ENCODE measurements at regions not wholly inside any gene's neighbourhood (a gene's known extent, or its start where the extent isn't known, plus 50 kb on each side); places are given as distances from the start of the nearest gene placed in this dataset.
"Not testable (repeated sequence)": the region's sequence is repeated elsewhere in the genome, so short reads cannot be mapped to it uniquely, and the experiment has no call there.

GRCh38 chr7:111653846-111654245 is 91.6 kb upstream of the IMMP2L start:
- no peaks in the 10 kb centered on the region for H3K4me1 ChIP-seq (ENCODE audit: control insufficient read depth, low read depth, low read length)
- H3K9me3 ChIP-seq (ENCODE audit: control insufficient read depth, low read depth, low read length): no peaks in the 10 kb centered on the region
- no peaks in the 10 kb centered on the region for H3K27me3 ChIP-seq (ENCODE audit: control insufficient read depth, insufficient read depth, low read length)
- H3K36me3 ChIP-seq (ENCODE audit: control insufficient read depth, low read depth, low read length): no peaks in the 10 kb centered on the region
- H3K9ac ChIP-seq (ENCODE audit: low read length): no peak overlapping the region
- H3K4me3 ChIP-seq (ENCODE audit: low read length): no peak overlapping the region
- no peak overlapping the region for H3K27ac ChIP-seq (ENCODE audit: low read length)

GRCh38 chr7:111650456-111650999 is 88.2 kb upstream of the IMMP2L start:
- Histone ChIP-seq H3K27ac (ENCODE audit: low read length) (no peak overlapping the region), H3K36me3 (ENCODE audit: control insufficient read depth, low read depth, low read length) (no peaks in the 10 kb centered on the region), H3K4me3 (ENCODE audit: low read length) (no peak overlapping the region), H3K9ac (ENCODE audit: low read length) (no peak overlapping the region), H3K27me3 (ENCODE audit: control insufficient read depth, insufficient read depth, low read length) (no peaks in the 10 kb centered on the region), H3K9me3 (ENCODE audit: control insufficient read depth, low read depth, low read length) (no peaks in the 10 kb centered on the region), H3K4me1 (ENCODE audit: control insufficient read depth, low read depth, low read length) (no peaks in the 10 kb centered on the region)

- Histone ChIP-seq H3K9me3 (ENCODE audit: control insufficient read depth, low read depth, low read length) (no peaks in the 10 kb centered on the region), H3K27ac (ENCODE audit: low read length) (no peak overlapping the region), H3K4me3 (ENCODE audit: low read length) (no peak overlapping the region), H3K36me3 (ENCODE audit: control insufficient read depth, low read depth, low read length) (no peaks in the 10 kb centered on the region), H3K9ac (ENCODE audit: low read length) (no peak overlapping the region), H3K4me1 (ENCODE audit: control insufficient read depth, low read depth, low read length) (no peaks in the 10 kb centered on the region), H3K27me3 (ENCODE audit: control insufficient read depth, insufficient read depth, low read length) (no peaks in the 10 kb centered on the region)
Measured at GRCh38 chr7:111647881-111648280, 85.6 kb upstream of the IMMP2L start.

- H3K4me3 ChIP-seq (ENCODE audit: low read length); H3K4me1 ChIP-seq (ENCODE audit: control insufficient read depth, low read depth, low read length); H3K9me3 ChIP-seq (ENCODE audit: control insufficient read depth, low read depth, low read length); H3K36me3 ChIP-seq (ENCODE audit: control insufficient read depth, low read depth, low read length); H3K27me3 ChIP-seq (ENCODE audit: control insufficient read depth, insufficient read depth, low read length); H3K27ac ChIP-seq (ENCODE audit: low read length); H3K9ac ChIP-seq (ENCODE audit: low read length): not testable (repeated sequence)
Measured at GRCh38 chr7:111644595-111644994, 82.3 kb upstream of the IMMP2L start.

GRCh38 chr7:111642373-111642772 is 80.1 kb upstream of the IMMP2L start:
- Histone ChIP-seq H3K27me3 (ENCODE audit: control insufficient read depth, insufficient read depth, low read length) (peaks cover 16% of the 10 kb centered on the region), H3K4me3 (ENCODE audit: low read length) (no peak overlapping the region), H3K4me1 (ENCODE audit: control insufficient read depth, low read depth, low read length) (no peaks in the 10 kb centered on the region), H3K9me3 (ENCODE audit: control insufficient read depth, low read depth, low read length) (no peaks in the 10 kb centered on the region), H3K36me3 (ENCODE audit: control insufficient read depth, low read depth, low read length) (no peaks in the 10 kb centered on the region), H3K27ac (ENCODE audit: low read length) (no peak overlapping the region), H3K9ac (ENCODE audit: low read length) (no peak overlapping the region)

GRCh38 chr7:111640416-111640815 is 78.1 kb upstream of the IMMP2L start:
- no peak overlapping the region for H3K9ac ChIP-seq (ENCODE audit: low read length)
- no peaks in the 10 kb centered on the region for H3K4me1 ChIP-seq (ENCODE audit: control insufficient read depth, low read depth, low read length)
- H3K4me3 ChIP-seq (ENCODE audit: low read length): no peak overlapping the region
- no peak overlapping the region for H3K27ac ChIP-seq (ENCODE audit: low read length)
- peaks cover 36% of the 10 kb centered on the region for H3K27me3 ChIP-seq (ENCODE audit: control insufficient read depth, insufficient read depth, low read length)
- H3K36me3 ChIP-seq (ENCODE audit: control insufficient read depth, low read depth, low read length): no peaks in the 10 kb centered on the region
- H3K9me3 ChIP-seq (ENCODE audit: control insufficient read depth, low read depth, low read length): no peaks in the 10 kb centered on the region

GRCh38 chr7:111639934-111640333 is 77.6 kb upstream of the IMMP2L start:
- Histone ChIP-seq H3K27me3 (ENCODE audit: control insufficient read depth, insufficient read depth, low read length) (peaks cover 41% of the 10 kb centered on the region), H3K36me3 (ENCODE audit: control insufficient read depth, low read depth, low read length) (no peaks in the 10 kb centered on the region), H3K4me3 (ENCODE audit: low read length) (no peak overlapping the region), H3K9ac (ENCODE audit: low read length) (no peak overlapping the region), H3K4me1 (ENCODE audit: control insufficient read depth, low read depth, low read length) (no peaks in the 10 kb centered on the region), H3K9me3 (ENCODE audit: control insufficient read depth, low read depth, low read length) (no peaks in the 10 kb centered on the region), H3K27ac (ENCODE audit: low read length) (no peak overlapping the region)

GRCh38 chr7:111638078-111638477 is 75.8 kb upstream of the IMMP2L start:
- H3K4me1 ChIP-seq (ENCODE audit: control insufficient read depth, low read depth, low read length): no peaks in the 10 kb centered on the region
- no peaks in the 10 kb centered on the region for H3K36me3 ChIP-seq (ENCODE audit: control insufficient read depth, low read depth, low read length)
- H3K4me3 ChIP-seq (ENCODE audit: low read length): no peak overlapping the region
- H3K9ac ChIP-seq (ENCODE audit: low read length): no peak overlapping the region
- H3K9me3 ChIP-seq (ENCODE audit: control insufficient read depth, low read depth, low read length): no peaks in the 10 kb centered on the region
- no peak overlapping the region for H3K27ac ChIP-seq (ENCODE audit: low read length)
- peaks cover 59% of the 10 kb centered on the region for H3K27me3 ChIP-seq (ENCODE audit: control insufficient read depth, insufficient read depth, low read length)

GRCh38 chr7:111633878-111634277 is 71.6 kb upstream of the IMMP2L start:
- Histone ChIP-seq H3K4me3 (ENCODE audit: low read length) (no peak overlapping the region), H3K27ac (ENCODE audit: low read length) (no peak overlapping the region), H3K27me3 (ENCODE audit: control insufficient read depth, insufficient read depth, low read length) (peaks cover 58% of the 10 kb centered on the region), H3K9me3 (ENCODE audit: control insufficient read depth, low read depth, low read length) (peaks cover 8% of the 10 kb centered on the region), H3K36me3 (ENCODE audit: control insufficient read depth, low read depth, low read length) (no peaks in the 10 kb centered on the region), H3K4me1 (ENCODE audit: control insufficient read depth, low read depth, low read length) (no peaks in the 10 kb centered on the region), H3K9ac (ENCODE audit: low read length) (no peak overlapping the region)

GRCh38 chr7:111630862-111631261 is 68.6 kb upstream of the IMMP2L start:
- peaks cover 28% of the 10 kb centered on the region for H3K27me3 ChIP-seq (ENCODE audit: control insufficient read depth, insufficient read depth, low read length)
- no peaks in the 10 kb centered on the region for H3K36me3 ChIP-seq (ENCODE audit: control insufficient read depth, low read depth, low read length)
- no peaks in the 10 kb centered on the region for H3K4me1 ChIP-seq (ENCODE audit: control insufficient read depth, low read depth, low read length)
- H3K27ac ChIP-seq (ENCODE audit: low read length): no peak overlapping the region
- no peak overlapping the region for H3K4me3 ChIP-seq (ENCODE audit: low read length)
- H3K9me3 ChIP-seq (ENCODE audit: control insufficient read depth, low read depth, low read length): peaks cover 8% of the 10 kb centered on the region
- no peak overlapping the region for H3K9ac ChIP-seq (ENCODE audit: low read length)

GRCh38 chr7:111622084-111622483 is 59.8 kb upstream of the IMMP2L start:
- Histone ChIP-seq H3K9me3 (ENCODE audit: control insufficient read depth, low read depth, low read length) (no peaks in the 10 kb centered on the region), H3K27ac (ENCODE audit: low read length) (no peak overlapping the region), H3K36me3 (ENCODE audit: control insufficient read depth, low read depth, low read length) (no peaks in the 10 kb centered on the region), H3K9ac (ENCODE audit: low read length) (no peak overlapping the region), H3K4me1 (ENCODE audit: control insufficient read depth, low read depth, low read length) (no peaks in the 10 kb centered on the region), H3K27me3 (ENCODE audit: control insufficient read depth, insufficient read depth, low read length) (no peaks in the 10 kb centered on the region), H3K4me3 (ENCODE audit: low read length) (no peak overlapping the region)

All from iPS-18a (cell line).